GM23248 (cell line): ENCODE measurements at regions not wholly inside any gene's neighbourhood (a gene's known extent, or its start where the extent isn't known, plus 50 kb on each side); places are given as distances from the start of the nearest gene placed in this dataset.
"Not testable (repeated sequence)": the region's sequence is repeated elsewhere in the genome, so short reads cannot be mapped to it uniquely, and the experiment has no call there.

Experiments
- EZH2 ChIP-seq: fragments of 200-600 bp; sonication (generic); IDR thresholded peaks from 2 replicates; pipeline ENCODE4 v1.6.1; 2018; ENCODE audit warnings: antibody characterized with exemption, mild to moderate bottlenecking; ENCODE audit not compliant: insufficient read depth, poor library complexity, severe bottlenecking
- EZH2phosphoT487 ChIP-seq: fragments of 200-600 bp; sonication (generic); IDR thresholded peaks from 2 replicates; pipeline ENCODE4 v1.6.1; 2018; ENCODE audit warnings: antibody characterized with exemption, moderate library complexity, mild to moderate bottlenecking, low read depth; ENCODE audit not compliant: insufficient read depth

DNA sequence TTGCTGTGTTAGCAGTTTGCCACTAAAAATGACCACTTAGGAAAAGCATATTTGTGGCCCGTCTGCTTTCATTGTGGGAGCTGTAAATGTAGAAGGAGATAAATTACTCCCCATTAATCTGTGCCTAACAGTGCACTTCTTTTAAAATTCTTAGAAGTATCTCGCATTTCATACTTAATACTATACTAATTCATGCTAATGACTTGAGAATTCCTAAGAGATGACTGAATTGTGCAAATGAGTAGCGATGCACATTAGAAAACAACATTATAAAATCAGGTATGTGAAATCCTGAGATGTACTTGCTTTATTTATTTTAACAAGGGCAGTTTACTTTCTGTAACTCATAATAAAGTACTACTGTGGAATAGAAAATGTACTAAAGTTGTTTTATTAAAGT is 494.6 kb upstream of the CHD1 start:
- not testable (repeated sequence) for TF ChIP-seq EZH2, EZH2phosphoT487
